ENCODE measurements at regions not wholly inside any gene's neighbourhood (a gene's known extent, or its start where the extent isn't known, plus 50 kb on each side); places are given as distances from the start of the nearest gene placed in this dataset.
A peak's percentile ranks its signal among the peaks of the same experiment; 100 is the strongest.

GRCh38 chr5:142515036-142515435 is 170.9 kb downstream of the FGF1 start:
- Histone ChIP-seq H3K27ac (no peak overlapping the region), H3K4me3 (no peak overlapping the region), H3K4me1 (no peaks in the 10 kb centered on the region), H3K9me3 (peaks cover 0 to 5% of the 10 kb centered on the region in 2 donors), H3K36me3 (no peaks in the 10 kb centered on the region), H3K27me3 (no peaks in the 10 kb centered on the region)
- no peak for DNase-seq (ENCODE audit: low spot score in 2 of 2)
- intact Hi-C loops (cut with DNase I; ENCODE audit: low total_unique reads): no loop called here
- TF ChIP-seq POLR2AphosphoS5 (IDR thresholded peaks at IDR 0.05): no peak
- TF ChIP-seq CTCF (IDR thresholded peaks at IDR 0.05): no peak
- TF ChIP-seq POLR2A (IDR thresholded peaks at IDR 0.05): no peak

- intact Hi-C loops (cut with DNase I; ENCODE audit: low total_unique reads): no loop called here
- no peak for DNase-seq (ENCODE audit: low spot score in 2 of 2)
- no peaks in the 10 kb centered on the region for H3K4me1 ChIP-seq
- no peak overlapping the region for H3K27ac ChIP-seq
- no peaks in the 10 kb centered on the region for H3K36me3 ChIP-seq
- H3K9me3 ChIP-seq: peaks cover 0 to 5% of the 10 kb centered on the region in 2 donors
- TF ChIP-seq POLR2AphosphoS5 (IDR thresholded peaks at IDR 0.05) (no peak), POLR2A (IDR thresholded peaks at IDR 0.05) (no peak), CTCF (IDR thresholded peaks at IDR 0.05) (no peak)
- H3K4me3 ChIP-seq: no peak overlapping the region
- no peaks in the 10 kb centered on the region for H3K27me3 ChIP-seq
Observed at GRCh38 chr5:142514196-142514595, 171.7 kb downstream of the FGF1 start.

- Histone ChIP-seq H3K27me3 (no peaks in the 10 kb centered on the region), H3K27ac (peak overlapping the region in 1 of 2 donors; percentile 48)
- no peak for DNase-seq (ENCODE audit: low spot score in 2 of 2)
Observed at GRCh38 chr5:142512043-142513042, 173.5 kb downstream of the FGF1 start.

GRCh38 chr5:142511358-142511757 is 174.5 kb downstream of the FGF1 start:
- Histone ChIP-seq H3K27ac (no peak overlapping the region), H3K9me3 (no peaks in the 10 kb centered on the region), H3K36me3 (no peaks in the 10 kb centered on the region), H3K4me1 (no peaks in the 10 kb centered on the region), H3K4me3 (no peak overlapping the region), H3K27me3 (no peaks in the 10 kb centered on the region)
- no peak for DNase-seq (ENCODE audit: low spot score in 2 of 2)
- intact Hi-C loops (cut with DNase I; ENCODE audit: low total_unique reads): no loop called here
- TF ChIP-seq POLR2A (IDR thresholded peaks at IDR 0.05): no peak
- no peak for TF ChIP-seq CTCF (IDR thresholded peaks at IDR 0.05)
- no peak for TF ChIP-seq POLR2AphosphoS5 (IDR thresholded peaks at IDR 0.05)

More at GRCh38 chr5:142512043-142513042, 173.5 kb downstream of the FGF1 start:
- peaks cover 0 to 5% of the 10 kb centered on the region in 2 donors for H3K9me3 ChIP-seq
- H3K4me1 ChIP-seq: no peaks in the 10 kb centered on the region
- intact Hi-C loops (cut with DNase I; ENCODE audit: low total_unique reads): no loop called here
- TF ChIP-seq POLR2A (IDR thresholded peaks at IDR 0.05) (no peak), POLR2AphosphoS5 (IDR thresholded peaks at IDR 0.05) (no peak), CTCF (IDR thresholded peaks at IDR 0.05) (no peak)
- no peaks in the 10 kb centered on the region for H3K36me3 ChIP-seq
- no peak overlapping the region for H3K4me3 ChIP-seq

- H3K4me3 ChIP-seq: no peak overlapping the region
- intact Hi-C loops (cut with DNase I; ENCODE audit: low total_unique reads): no loop called here
- TF ChIP-seq POLR2A (IDR thresholded peaks at IDR 0.05): no peak
- no peak for TF ChIP-seq POLR2AphosphoS5 (IDR thresholded peaks at IDR 0.05)
- TF ChIP-seq CTCF (IDR thresholded peaks at IDR 0.05): no peak
- H3K27me3 ChIP-seq: no peaks in the 10 kb centered on the region
- no peak for DNase-seq (ENCODE audit: low spot score in 2 of 2)
- H3K36me3 ChIP-seq: no peaks in the 10 kb centered on the region
- H3K27ac ChIP-seq: no peak overlapping the region
- H3K9me3 ChIP-seq: no peaks in the 10 kb centered on the region
- H3K4me1 ChIP-seq: no peaks in the 10 kb centered on the region
Observed at GRCh38 chr5:142509026-142509425, 176.9 kb downstream of the FGF1 start.
